HG03097 (cell line): ENCODE measurements at regions not wholly inside any gene's neighbourhood (a gene's known extent, or its start where the extent isn't known, plus 50 kb on each side); places are given as distances from the start of the nearest gene placed in this dataset.
"Not testable (repeated sequence)": the region's sequence is repeated elsewhere in the genome, so short reads cannot be mapped to it uniquely, and the experiment has no call there.

Experiments used
- ATAC-seq: cut with Tn5 transposase; IDR thresholded peaks from one replicate; pipeline ENCODE4 v1.9.1; 2021; ENCODE audit not compliant: unreplicated experiment, low FRiP score

- ATAC-seq: no peak
Observed at GRCh38 chr9:24351973-24352372, 193.7 kb downstream of the IZUMO3 start.

GRCh38 chr9:24351258-24351657, 194.4 kb downstream of the IZUMO3 start:
- ATAC-seq: no peak

GRCh38 chr9:24342457-24342856, 203.2 kb downstream of the IZUMO3 start:
- ATAC-seq: no peak

- no peak for ATAC-seq
Observed at GRCh38 chr9:24333629-24334028, 212.1 kb downstream of the IZUMO3 start.

- ATAC-seq: no peak
Observed at GRCh38 chr9:24298912-24299311, 246.8 kb downstream of the IZUMO3 start.

GRCh38 chr9:24297931-24298330, 247.8 kb downstream of the IZUMO3 start:
- ATAC-seq: no peak

GRCh38 chr9:24296124-24296523, 249.6 kb downstream of the IZUMO3 start:
- ATAC-seq: no peak

GRCh38 chr9:24293386-24293785, 252.3 kb downstream of the IZUMO3 start:
- ATAC-seq: no peak

GRCh38 chr9:24286761-24287160, 258.9 kb downstream of the IZUMO3 start:
- ATAC-seq: no peak

- ATAC-seq: no peak
Observed at GRCh38 chr9:24258626-24259025, 287.1 kb downstream of the IZUMO3 start.

GRCh38 chr9:24257726-24258125, 288.0 kb downstream of the IZUMO3 start:
- ATAC-seq: no peak

- no peak for ATAC-seq
Observed at GRCh38 chr9:24245988-24246387, 299.7 kb downstream of the IZUMO3 start.

GRCh38 chr9:24242576-24242975, 303.1 kb downstream of the IZUMO3 start:
- ATAC-seq: no peak

GRCh38 chr9:24218656-24219055, 327.0 kb downstream of the IZUMO3 start:
- ATAC-seq: no peak

GRCh38 chr9:24210641-24211040, 335.1 kb downstream of the IZUMO3 start:
- ATAC-seq: no peak

GRCh38 chr9:24189986-24190385, 355.7 kb downstream of the IZUMO3 start:
- no peak for ATAC-seq

GRCh38 chr9:24180572-24180971, 354.5 kb upstream of the ELAVL2 start:
- not testable (repeated sequence) for ATAC-seq

- no peak for ATAC-seq
Observed at GRCh38 chr9:24144796-24145195, 318.8 kb upstream of the ELAVL2 start.

- ATAC-seq: not testable (repeated sequence)
Observed at GRCh38 chr9:24135072-24135471, 309.0 kb upstream of the ELAVL2 start.

- ATAC-seq: no peak
Observed at GRCh38 chr9:24132244-24132643, 306.2 kb upstream of the ELAVL2 start.

- no peak for ATAC-seq
Observed at GRCh38 chr9:24127519-24127918, 301.5 kb upstream of the ELAVL2 start.

GRCh38 chr9:24118190-24118589, 292.1 kb upstream of the ELAVL2 start:
- ATAC-seq: no peak

GRCh38 chr9:24096756-24097155, 270.7 kb upstream of the ELAVL2 start:
- ATAC-seq: no peak
